HG02938 (cell line): ENCODE measurements at regions not wholly inside any gene's neighbourhood (a gene's known extent, or its start where the extent isn't known, plus 50 kb on each side); places are given as distances from the start of the nearest gene placed in this dataset.

Source experiments
- ATAC-seq: cut with Tn5 transposase; IDR thresholded peaks from one replicate; pipeline ENCODE4 v1.9.1; 2021; ENCODE audit warnings: mild to moderate bottlenecking, moderate library complexity; ENCODE audit not compliant: unreplicated experiment

GRCh38 chr10:110413049-110413783 lies 84.5 kb upstream of the DUSP5 start:
- ATAC-seq, result no peak

GRCh38 chr10:110413903-110414547 lies 83.7 kb upstream of the DUSP5 start:
- ATAC-seq, result peak; percentile 12

GRCh38 chr10:110414548-110415309 lies 83.0 kb upstream of the DUSP5 start:
- peak; percentile 84 for ATAC-seq

- no peak for ATAC-seq
These were observed 81.9 kb upstream of the DUSP5 start for GRCh38 chr10:110415809-110416208.

- ATAC-seq, result no peak
These were observed 80.7 kb upstream of the DUSP5 start for GRCh38 chr10:110416776-110417711.

- ATAC-seq, result no peak
These were observed 79.5 kb upstream of the DUSP5 start for GRCh38 chr10:110418218-110418617.

- no peak for ATAC-seq
These were observed 78.4 kb upstream of the DUSP5 start for GRCh38 chr10:110419265-110419664.

GRCh38 chr10:110420401-110421193 lies 77.1 kb upstream of the DUSP5 start:
- no peak for ATAC-seq

- no peak for ATAC-seq
These were observed 76.1 kb upstream of the DUSP5 start for GRCh38 chr10:110421512-110422138.

- ATAC-seq, result no peak
These were observed 75.2 kb upstream of the DUSP5 start for GRCh38 chr10:110422548-110422947.

GRCh38 chr10:110423650-110424049 lies 74.1 kb upstream of the DUSP5 start:
- ATAC-seq, result no peak

GRCh38 chr10:110425684-110426293 lies 71.9 kb upstream of the DUSP5 start:
- peak; percentile 87 for ATAC-seq

- ATAC-seq, result no peak
These were observed 71.2 kb upstream of the DUSP5 start for GRCh38 chr10:110426294-110427181.

- no peak for ATAC-seq
These were observed 68.4 kb upstream of the DUSP5 start for GRCh38 chr10:110429301-110429700.

GRCh38 chr10:110430340-110431273 lies 67.1 kb upstream of the DUSP5 start:
- ATAC-seq, result no peak

- no peak for ATAC-seq
These were observed 66.0 kb upstream of the DUSP5 start for GRCh38 chr10:110431659-110432058.

GRCh38 chr10:110432084-110432483 lies 65.6 kb upstream of the DUSP5 start:
- ATAC-seq, result no peak
